ENCODE measurements at regions not wholly inside any gene's neighbourhood (a gene's known extent, or its start where the extent isn't known, plus 50 kb on each side); places are given as distances from the start of the nearest gene placed in this dataset.
"Not testable (repeated sequence)": the region's sequence is repeated elsewhere in the genome, so short reads cannot be mapped to it uniquely, and the experiment has no call there.

GRCh38 chr17:30689266-30690000, 135.1 kb downstream of the CRLF3 start:
- TF ChIP-seq, protein P1, sequence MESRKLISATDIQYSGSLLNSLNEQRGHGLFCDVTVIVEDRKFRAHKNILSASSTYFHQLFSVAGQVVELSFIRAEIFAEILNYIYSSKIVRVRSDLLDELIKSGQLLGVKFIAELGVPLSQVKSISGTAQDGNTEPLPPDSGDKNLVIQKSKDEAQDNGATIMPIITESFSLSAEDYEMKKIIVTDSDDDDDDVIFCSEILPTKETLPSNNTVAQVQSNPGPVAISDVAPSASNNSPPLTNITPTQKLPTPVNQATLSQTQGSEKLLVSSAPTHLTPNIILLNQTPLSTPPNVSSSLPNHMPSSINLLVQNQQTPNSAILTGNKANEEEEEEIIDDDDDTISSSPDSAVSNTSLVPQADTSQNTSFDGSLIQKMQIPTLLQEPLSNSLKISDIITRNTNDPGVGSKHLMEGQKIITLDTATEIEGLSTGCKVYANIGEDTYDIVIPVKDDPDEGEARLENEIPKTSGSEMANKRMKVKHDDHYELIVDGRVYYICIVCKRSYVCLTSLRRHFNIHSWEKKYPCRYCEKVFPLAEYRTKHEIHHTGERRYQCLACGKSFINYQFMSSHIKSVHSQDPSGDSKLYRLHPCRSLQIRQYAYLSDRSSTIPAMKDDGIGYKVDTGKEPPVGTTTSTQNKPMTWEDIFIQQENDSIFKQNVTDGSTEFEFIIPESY (IDR thresholded peaks at IDR 0.05), result not testable (repeated sequence)
- TF ChIP-seq, protein P2, sequence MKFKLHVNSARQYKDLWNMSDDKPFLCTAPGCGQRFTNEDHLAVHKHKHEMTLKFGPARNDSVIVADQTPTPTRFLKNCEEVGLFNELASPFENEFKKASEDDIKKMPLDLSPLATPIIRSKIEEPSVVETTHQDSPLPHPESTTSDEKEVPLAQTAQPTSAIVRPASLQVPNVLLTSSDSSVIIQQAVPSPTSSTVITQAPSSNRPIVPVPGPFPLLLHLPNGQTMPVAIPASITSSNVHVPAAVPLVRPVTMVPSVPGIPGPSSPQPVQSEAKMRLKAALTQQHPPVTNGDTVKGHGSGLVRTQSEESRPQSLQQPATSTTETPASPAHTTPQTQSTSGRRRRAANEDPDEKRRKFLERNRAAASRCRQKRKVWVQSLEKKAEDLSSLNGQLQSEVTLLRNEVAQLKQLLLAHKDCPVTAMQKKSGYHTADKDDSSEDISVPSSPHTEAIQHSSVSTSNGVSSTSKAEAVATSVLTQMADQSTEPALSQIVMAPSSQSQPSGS (IDR thresholded peaks at IDR 0.05; ENCODE audit: low read length), result not testable (repeated sequence)
- TF ChIP-seq NR2C1 (IDR thresholded peaks at IDR 0.05); POLR2A (IDR thresholded peaks at IDR 0.05; ENCODE audit: low read depth, low read length); PML (IDR thresholded peaks at IDR 0.05; ENCODE audit: low read length); EP300 (IDR thresholded peaks at IDR 0.05; ENCODE audit: borderline replicate concordance in 1 of 2, control insufficient read depth in 1 of 2, low read depth in 2 of 2, low read length in 2 of 2); POLR2AphosphoS2 (IDR thresholded peaks at IDR 0.05; ENCODE audit: low read depth, low read length): not testable (repeated sequence)
- TF ChIP-seq, protein P3, sequence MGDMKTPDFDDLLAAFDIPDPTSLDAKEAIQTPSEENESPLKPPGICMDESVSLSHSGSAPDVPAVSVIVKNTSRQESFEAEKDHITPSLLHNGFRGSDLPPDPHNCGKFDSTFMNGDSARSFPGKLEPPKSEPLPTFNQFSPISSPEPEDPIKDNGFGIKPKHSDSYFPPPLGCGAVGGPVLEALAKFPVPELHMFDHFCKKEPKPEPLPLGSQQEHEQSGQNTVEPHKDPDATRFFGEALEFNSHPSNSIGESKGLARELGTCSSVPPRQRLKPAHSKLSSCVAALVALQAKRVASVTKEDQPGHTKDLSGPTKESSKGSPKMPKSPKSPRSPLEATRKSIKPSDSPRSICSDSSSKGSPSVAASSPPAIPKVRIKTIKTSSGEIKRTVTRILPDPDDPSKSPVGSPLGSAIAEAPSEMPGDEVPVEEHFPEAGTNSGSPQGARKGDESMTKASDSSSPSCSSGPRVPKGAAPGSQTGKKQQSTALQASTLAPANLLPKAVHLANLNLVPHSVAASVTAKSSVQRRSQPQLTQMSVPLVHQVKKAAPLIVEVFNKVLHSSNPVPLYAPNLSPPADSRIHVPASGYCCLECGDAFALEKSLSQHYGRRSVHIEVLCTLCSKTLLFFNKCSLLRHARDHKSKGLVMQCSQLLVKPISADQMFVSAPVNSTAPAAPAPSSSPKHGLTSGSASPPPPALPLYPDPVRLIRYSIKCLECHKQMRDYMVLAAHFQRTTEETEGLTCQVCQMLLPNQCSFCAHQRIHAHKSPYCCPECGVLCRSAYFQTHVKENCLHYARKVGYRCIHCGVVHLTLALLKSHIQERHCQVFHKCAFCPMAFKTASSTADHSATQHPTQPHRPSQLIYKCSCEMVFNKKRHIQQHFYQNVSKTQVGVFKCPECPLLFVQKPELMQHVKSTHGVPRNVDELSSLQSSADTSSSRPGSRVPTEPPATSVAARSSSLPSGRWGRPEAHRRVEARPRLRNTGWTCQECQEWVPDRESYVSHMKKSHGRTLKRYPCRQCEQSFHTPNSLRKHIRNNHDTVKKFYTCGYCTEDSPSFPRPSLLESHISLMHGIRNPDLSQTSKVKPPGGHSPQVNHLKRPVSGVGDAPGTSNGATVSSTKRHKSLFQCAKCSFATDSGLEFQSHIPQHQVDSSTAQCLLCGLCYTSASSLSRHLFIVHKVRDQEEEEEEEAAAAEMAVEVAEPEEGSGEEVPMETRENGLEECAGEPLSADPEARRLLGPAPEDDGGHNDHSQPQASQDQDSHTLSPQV (IDR thresholded peaks at IDR 0.05), result not testable (repeated sequence)
- TF ChIP-seq, protein P4, sequence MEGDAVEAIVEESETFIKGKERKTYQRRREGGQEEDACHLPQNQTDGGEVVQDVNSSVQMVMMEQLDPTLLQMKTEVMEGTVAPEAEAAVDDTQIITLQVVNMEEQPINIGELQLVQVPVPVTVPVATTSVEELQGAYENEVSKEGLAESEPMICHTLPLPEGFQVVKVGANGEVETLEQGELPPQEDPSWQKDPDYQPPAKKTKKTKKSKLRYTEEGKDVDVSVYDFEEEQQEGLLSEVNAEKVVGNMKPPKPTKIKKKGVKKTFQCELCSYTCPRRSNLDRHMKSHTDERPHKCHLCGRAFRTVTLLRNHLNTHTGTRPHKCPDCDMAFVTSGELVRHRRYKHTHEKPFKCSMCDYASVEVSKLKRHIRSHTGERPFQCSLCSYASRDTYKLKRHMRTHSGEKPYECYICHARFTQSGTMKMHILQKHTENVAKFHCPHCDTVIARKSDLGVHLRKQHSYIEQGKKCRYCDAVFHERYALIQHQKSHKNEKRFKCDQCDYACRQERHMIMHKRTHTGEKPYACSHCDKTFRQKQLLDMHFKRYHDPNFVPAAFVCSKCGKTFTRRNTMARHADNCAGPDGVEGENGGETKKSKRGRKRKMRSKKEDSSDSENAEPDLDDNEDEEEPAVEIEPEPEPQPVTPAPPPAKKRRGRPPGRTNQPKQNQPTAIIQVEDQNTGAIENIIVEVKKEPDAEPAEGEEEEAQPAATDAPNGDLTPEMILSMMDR (IDR thresholded peaks at IDR 0.05 in 2 of 3, conservative IDR thresholded peaks at IDR 0.05 in 1 of 3; ENCODE audit: control insufficient read depth in 2 of 3, extremely low read depth in 1 of 3, insufficient read depth in 1 of 3, low read depth in 3 of 3, low read length in 3 of 3), result not testable (repeated sequence)

Measured in GM12878 (cell line).